Adrenal gland (tissue), 5 donors: ENCODE measurements at regions not wholly inside any gene's neighbourhood (a gene's known extent, or its start where the extent isn't known, plus 50 kb on each side); places are given as distances from the start of the nearest gene placed in this dataset.

ENCODE experiments used
- POLR2A ChIP-seq, 2 donors: fragments of 450-650 bp; IDR thresholded peaks; one replicate each; pipeline ENCODE4 v1.6.1; 2017; ENCODE audit warnings: antibody characterized with exemption in 2 of 2, mild to moderate bottlenecking in 2 of 2, moderate library complexity in 1 of 2
- TF ChIP-seq, protein P1 (sequence below), 6 experiments: fragments of 450-650 bp in 4 of 6; fragments of 200-600 bp in 2 of 6; sonication (generic) in 1 of 6; IDR thresholded peaks; 1 replicate in 5 of 6; 2 replicates in 1 of 6; pipeline versions ENCODE4 v1.5.1 to v1.8.0; 2016 to 2021; ENCODE audit warnings: antibody characterized with exemption in 6 of 6, mild to moderate bottlenecking in 2 of 6, moderate library complexity in 1 of 6
- donor health status: DM: no; HTN: no; CAD: no.

DNA sequence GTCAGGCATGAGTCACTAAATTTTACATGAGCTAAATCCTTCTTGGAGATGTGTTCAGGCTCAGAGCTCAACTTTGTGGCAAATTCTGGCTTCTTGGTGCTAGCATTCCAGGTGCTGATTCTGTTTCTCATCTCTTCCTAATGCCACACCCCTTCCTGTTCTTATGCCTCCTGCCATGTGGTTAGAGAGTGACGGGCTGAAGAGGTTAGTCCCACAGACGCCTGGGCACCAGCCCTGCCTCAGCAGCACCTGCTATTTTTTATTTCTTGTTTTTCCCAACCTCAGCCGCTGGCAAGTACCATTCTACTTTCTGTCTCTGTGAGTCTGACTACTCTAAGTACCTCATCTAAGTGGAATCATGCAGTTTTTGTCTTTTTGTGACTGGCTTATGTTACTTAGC, 329.5 kb downstream of the KCNRG start:
- TF ChIP-seq, protein P1, sequence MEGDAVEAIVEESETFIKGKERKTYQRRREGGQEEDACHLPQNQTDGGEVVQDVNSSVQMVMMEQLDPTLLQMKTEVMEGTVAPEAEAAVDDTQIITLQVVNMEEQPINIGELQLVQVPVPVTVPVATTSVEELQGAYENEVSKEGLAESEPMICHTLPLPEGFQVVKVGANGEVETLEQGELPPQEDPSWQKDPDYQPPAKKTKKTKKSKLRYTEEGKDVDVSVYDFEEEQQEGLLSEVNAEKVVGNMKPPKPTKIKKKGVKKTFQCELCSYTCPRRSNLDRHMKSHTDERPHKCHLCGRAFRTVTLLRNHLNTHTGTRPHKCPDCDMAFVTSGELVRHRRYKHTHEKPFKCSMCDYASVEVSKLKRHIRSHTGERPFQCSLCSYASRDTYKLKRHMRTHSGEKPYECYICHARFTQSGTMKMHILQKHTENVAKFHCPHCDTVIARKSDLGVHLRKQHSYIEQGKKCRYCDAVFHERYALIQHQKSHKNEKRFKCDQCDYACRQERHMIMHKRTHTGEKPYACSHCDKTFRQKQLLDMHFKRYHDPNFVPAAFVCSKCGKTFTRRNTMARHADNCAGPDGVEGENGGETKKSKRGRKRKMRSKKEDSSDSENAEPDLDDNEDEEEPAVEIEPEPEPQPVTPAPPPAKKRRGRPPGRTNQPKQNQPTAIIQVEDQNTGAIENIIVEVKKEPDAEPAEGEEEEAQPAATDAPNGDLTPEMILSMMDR (IDR thresholded peaks at IDR 0.05), result no peak
- no peak for TF ChIP-seq POLR2A (IDR thresholded peaks at IDR 0.05)
